DMS79 (cell line): ENCODE measurements at regions not wholly inside any gene's neighbourhood (a gene's known extent, or its start where the extent isn't known, plus 50 kb on each side); places are given as distances from the start of the nearest gene placed in this dataset.
"Not testable (repeated sequence)": the region's sequence is repeated elsewhere in the genome, so short reads cannot be mapped to it uniquely, and the experiment has no call there.

Experiments
- DNase-seq: peaks from one replicate; lab custom pipeline; 2025; lab: John Stamatoyannopoulos, UW

DNA sequence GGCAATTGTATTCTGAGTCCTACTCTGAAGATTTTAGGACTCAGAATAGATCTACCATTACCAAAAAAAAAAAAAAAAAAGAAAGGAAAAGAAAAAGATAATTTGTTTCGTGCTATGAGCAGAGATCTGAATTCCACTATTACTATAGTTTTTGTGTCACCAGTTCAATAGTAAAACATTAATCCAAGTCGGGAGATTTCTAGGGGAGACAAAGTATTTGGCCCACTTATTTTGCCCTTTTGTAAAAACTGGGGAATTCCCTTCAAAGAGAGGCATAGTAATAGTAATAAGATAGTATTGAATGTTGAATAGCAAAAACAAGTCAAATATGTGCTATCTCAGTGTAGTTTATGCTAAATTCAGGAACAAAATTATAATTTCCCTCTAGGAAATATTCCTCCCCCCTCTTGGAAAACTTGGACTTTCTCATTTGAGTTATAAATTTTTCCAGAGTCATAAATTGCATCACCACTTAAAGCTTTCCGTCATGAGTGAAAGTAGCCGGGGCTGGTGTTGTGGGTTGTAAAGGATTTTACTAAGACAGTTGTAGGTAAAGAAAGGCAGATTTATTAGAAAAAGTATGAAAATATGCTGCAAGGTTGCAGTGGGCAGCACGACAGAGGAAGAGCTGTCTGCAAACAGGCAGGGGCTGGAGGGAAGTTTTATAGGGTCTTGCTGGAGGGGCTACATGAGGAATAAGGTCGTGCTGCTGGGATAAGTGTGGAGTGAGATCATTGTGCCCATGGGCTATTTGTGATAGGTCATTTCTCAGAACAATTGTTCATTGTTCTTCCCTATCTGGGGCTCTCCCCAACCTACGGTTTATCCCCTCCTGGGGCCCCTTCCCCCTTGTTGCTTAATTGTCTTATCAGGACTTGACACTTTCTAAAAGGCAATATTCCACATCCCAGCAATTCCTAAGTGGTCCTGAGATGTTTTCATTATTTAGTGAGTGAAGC, 1009.9 kb downstream of the PLA2G4A start:
- DNase-seq: no peak

DNA sequence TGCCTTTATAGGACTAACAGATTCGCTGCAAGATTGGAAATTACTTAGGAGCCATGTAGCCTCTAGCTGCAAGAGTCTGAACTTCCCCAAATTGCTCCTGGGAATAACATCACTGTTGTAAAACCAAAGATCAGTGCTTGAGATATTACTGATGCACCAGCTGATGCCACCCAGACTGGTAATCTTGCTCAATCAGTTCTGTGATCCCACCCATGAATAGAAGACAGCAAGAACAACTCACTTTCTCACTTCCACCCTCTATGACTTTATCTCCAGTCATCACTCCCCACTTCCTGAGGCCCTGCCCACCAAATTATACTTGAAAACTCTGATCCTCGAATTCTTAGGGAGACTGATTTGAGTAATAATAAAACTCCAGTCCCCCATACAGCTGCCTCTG, 1011.1 kb downstream of the PLA2G4A start:
- no peak for DNase-seq

DNA sequence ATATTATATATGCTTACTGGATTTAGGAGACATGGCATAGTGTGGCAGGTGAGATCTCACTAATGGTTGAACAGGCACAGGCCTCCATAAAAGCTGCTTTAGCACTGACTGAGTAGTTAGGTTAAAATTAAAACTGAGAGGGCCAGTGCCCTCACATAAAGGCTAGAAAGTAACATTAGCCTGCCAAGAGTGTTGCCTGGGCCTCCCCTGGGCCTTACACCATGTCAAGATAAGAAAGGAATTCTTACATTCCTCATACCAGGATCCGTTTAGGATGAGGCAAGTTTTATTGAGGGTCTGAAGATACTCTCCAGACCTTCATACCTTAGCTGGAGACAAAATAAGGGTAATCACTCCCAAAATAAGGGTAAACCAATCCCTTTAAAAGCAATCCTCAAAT, 1011.8 kb downstream of the PLA2G4A start:
- DNase-seq: no peak

DNA sequence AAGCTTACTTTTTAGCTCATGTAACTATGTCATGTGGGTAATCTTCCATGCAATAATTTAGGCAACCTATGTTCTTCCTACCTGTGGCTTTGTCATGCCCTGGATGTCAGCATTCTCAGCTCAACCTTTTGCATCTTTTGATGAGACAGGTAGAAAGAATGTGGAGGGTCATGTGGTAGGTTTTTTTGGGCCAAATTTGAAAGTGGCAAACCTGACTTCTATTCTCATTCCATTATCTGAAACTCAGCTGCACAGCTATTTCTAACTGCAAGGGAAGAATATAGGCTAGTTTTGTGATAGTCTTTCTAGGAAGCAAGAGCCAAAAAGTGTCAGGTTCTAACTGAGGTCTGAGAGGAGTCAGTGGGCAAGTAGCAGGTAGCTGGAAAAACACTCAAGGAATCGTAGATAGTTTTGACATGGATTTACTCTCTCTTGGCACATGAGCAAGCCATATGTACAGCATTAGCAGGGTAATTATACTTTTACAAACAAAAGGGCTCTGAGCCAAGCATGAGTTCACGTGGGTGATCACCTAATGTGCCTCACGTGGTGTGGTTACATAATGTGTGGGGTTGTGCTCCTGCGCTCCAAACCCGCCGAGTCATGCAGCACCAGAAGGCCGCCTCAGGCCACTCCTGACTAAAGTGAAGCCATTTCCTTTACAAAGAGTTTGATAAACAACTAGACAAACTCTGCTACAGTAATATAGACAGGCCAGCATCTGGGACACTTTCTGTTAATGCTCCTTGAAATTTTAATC, 1013.8 kb downstream of the PLA2G4A start:
- no peak for DNase-seq

DNA sequence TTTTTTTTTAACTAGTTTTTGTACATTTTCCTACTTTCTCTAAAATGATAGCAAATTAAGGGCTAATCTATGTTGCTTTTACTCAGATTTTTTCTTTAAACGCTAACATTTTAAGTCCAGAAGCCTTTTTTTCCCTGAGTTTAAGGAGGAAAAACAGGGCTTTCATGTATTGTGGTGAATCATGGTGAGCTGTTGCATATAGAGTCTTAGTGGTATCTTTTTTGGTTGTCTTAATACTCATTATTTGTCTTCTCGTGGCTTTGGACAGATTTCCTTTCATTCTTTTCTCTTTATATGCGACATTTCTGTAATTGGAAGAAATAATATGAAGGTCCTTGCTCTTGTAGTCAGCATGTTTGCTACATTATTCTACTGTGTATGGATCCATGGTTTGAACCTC, 1015.6 kb downstream of the PLA2G4A start:
- DNase-seq: no peak

DNA sequence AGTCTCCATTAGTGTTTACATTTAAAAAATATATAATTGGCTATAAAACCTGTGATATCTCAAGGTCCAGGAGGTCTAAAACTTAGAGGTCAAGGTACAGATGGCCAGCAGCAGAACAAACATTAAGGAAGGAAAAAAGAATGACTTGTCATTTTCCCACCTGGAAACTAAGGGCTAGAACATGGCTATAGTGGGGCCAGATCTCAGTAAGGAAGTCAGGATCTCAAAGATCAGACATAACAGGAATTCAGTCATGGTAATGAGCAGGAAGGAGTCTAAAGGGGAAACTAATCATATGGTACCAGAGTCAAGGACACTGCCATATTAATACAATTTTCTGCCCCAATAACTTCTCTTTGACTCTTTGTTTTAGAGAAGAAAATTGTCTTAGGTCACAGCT, 1018.8 kb downstream of the PLA2G4A start:
- DNase-seq: no peak

DNA sequence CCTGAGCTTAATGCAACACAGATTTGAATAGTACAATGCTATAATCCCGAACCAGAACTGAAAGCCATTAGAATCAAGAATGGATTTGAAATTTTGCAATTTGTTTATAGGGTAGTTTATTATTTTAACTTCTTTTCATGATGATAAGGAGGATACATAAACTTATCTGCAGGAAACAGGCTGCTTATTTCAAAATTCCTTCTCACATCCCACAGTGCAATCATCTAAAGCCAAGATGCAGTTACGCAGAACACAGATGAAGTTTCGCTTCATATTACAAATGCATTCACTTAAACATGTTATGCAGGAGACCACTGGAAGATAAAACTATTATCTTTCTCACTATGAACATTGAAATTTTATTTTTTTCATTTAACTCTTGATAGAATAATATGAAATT, 1019.6 kb downstream of the PLA2G4A start:
- DNase-seq: no peak

DNA sequence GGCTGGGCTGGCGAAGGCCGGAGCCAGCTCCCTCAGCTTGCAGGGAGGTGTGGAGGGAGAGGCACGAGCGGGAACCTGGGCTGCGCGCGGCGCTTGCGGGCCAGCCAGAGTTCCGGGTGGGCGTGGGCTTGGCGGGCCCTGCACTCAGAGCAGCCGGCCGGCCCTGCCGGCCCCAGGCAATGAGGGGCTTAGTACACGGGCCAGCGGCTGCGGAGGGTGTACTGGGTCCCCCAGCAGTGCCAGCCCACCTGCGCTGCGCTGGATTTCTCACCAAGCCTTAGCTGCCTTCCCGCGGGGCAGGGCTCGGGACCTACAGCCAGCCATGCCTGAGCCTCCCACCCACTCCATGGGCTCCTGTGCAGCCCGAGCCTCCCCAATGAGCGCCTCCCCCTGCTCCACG, 1021.4 kb downstream of the PLA2G4A start:
- DNase-seq: not testable (repeated sequence)

DNA sequence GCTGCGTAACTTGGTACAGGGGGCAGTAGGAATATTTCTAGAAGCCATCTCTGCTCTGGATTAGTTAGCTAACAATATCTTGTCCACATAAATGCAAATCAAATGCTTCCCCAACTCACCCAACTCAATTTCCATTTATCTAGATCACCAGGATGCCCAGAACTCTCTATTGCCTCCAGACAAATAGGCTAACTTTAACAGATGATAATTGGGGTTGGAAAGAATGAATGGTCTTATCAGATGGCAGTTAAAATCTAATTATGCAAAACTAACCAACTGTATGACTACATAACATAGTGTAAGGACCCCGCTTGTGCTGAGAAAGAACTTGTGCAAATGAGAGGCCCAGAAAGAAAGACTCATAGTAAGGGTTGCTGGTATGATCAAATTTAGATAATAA, 1024.8 kb downstream of the PLA2G4A start:
- no peak for DNase-seq

DNA sequence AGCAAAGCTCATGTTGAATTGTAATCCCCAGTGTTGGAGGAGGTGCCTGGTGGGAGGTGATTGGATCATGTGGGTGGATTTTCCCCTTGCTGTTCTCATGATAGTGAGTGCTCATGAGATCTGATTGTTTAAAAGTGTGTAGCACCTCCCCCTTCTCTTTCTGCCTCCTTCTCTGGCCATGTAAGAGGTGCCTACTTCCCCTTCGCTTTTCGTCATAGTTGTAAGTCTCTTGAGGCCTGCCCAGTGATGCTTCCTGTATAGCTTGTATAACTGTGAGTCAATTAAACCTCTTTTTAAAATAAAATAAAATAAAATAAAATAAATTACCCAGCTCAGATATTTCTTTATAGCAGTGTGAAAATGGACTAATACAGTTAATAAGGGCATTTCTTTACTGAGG, 1025.7 kb downstream of the PLA2G4A start:
- DNase-seq: no peak

DNA sequence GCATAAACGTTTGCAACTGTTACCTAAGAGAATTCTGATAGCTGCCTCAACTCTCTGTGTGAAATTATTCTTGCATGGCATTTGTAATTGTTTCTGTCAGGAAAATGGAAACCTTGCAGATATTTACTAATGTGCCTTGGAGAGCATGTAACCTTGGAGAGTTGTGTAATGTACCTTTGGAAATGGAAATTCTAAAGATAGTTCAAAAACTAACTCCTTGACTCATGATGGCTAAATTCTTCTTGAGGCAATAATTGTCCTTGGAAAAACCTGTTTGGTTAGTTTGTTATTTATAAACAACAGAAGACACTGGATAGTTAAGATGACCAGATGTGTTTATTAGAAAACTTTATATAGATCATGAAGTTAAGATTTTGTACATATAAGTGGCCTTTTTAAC, 1033.8 kb downstream of the PLA2G4A start:
- no peak for DNase-seq

DNA sequence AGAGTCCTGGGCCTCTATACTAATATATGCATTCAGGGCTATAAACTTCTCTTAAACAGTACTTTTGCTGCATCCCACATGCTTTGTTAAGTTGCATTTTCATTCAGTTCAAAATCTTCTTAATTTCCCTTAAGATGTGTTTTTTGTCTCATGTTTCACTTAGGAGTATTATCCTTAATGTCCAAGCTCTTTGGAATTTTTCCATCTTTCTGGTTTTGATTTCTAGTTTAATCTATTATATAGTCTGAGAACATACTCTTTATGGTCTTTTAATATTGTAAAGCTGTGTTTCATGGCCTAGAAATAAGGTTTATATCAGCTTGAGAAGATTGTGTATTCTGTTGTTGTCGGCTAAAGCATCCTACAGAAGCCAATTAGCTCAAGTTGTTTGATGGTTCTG, 1041.8 kb downstream of the PLA2G4A start:
- no peak for DNase-seq

DNA sequence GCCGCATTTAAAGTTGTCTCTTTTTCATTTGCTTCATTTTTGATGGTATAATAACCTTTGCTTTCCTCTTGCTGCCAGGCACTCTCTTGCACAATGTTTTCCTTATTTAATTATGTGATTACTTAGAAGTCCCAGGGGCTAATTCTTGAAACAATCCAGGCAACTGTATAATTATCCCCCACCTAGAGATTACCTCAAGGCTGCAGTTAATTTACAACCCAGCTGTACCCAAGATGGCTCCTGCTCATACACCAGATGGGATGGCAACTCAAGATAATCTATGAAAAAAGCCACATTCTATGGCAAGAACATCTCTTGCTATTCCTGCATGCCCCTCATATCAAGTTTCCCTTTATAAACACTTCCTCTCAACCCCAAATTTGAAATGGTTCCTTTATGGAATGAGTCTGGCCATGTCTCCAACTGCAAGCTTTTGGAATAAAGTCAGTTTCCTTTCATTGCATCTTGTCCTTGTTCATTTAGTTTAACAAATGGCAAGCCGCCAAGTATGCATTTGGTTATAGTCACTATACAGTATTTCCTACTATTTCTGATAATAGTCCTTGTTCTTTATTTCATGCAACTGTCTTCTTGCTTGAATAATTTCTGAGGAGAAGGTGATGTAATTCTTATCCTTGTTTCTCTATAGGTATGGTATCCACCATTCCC, 1042.6 kb downstream of the PLA2G4A start:
- DNase-seq: no peak

DNA sequence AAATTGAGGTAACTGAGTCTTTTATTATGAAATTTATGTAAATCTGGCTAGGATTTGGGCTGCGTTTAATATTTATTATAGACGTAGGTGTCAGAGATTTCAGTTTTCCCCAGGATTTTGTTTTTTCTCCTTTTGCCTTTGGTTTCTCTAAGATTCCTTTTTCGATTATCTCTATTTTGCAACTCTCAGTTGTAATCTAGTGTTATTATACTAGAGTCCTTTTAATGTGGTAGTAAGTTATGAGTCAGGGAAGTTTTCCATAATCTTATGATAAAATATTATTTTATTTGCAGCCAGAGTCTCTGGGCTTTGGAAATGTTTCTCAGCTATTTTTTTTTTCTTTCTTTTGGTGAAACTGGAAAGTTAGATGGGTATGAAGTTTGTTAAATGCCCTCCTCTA, 1043.8 kb downstream of the PLA2G4A start:
- no peak for DNase-seq

DNA sequence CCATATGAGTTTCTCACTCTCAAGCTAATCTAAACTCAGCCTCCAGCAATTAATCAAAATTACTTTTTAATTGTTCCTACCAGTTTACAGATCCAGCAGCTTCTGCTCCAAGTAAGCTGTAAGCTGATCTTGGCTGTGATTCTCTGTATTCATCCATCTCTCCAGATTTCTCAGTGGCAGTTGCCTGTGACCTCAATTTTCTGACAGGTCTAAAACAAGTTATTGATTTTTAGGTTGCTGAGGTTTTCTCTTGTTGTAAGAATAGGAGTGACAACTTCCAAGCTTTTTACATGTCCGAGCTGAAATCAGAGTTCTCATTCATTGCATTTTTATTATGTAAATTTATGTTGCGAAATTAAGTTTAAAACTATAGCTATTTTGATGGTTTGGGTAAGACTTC, 1044.4 kb downstream of the PLA2G4A start:
- DNase-seq: no peak

DNA sequence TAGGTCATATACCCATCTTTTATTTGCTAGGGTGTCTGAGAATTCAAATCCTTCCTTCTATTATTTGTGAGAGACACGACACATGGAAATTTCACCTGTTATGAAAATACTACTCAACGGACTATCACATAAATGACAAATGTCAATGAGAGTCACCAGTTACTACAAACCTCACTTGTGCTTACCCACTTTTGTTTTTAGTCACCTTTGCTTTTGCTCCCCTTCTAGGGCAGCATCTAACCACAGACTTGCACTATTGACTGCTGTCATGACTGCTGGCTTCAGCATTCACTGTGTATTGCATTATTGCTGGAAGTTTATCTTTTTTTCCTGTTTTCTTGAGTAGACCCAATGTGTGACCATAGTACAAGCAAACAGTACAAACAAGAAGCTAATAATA, 1048.0 kb downstream of the PLA2G4A start:
- peak; percentile 40 for DNase-seq

DNA sequence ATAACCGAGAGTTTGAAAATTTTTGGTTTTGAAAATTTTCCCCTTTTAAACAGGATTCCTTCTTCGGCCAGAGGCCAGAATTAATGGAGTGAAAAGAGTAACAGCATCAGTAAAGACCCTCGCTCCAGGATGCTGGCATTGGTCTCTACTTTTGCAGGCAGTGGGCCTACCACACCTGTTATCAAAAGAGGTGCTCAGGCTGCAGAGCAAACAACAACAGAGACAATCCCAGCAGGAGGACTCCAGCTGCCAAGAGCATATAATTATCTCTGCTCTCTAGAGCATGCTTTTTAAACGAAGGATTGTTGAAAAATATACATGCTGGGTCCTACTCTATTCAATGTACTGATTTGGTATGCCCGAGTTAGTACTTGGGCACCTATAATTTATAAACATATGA, 1048.5 kb downstream of the PLA2G4A start:
- DNase-seq: peak; percentile 87

DNA sequence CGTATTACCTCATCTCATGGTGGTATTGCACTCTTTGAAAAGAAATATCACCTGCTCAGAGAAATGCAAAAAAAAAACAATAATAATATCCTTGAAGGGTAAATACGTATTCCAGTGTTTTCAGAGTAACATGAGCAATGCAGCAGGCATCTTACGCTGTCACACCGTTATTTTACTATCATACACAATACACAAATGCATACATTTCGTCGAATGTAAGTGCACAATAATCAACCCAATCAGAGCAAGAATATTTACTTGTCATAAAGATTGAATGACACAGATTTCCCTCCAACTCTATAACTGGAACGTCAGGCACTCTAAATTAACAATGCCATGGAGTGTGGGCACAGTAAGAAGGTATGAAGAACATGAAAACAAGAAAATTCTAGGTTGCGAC, 1050.1 kb downstream of the PLA2G4A start:
- DNase-seq: no peak

DNA sequence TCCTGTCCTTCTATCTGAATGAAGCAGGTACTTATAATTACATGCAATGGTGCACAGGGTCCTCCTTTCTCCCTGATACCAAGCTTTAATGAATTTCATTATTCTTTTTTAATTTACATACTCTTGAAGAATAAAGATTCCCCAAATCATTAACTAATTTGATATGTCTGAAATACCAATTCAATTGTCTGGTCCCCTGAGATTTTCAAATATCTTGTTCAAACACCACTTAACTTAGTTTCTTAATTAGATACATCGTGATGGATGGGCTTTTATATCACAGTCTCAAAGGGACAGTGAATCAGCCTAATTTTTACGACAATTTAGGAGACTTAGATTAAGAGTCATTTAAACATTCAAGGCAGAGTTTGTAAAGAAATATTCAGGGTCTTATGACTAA, 1054.6 kb downstream of the PLA2G4A start:
- no peak for DNase-seq

DNA sequence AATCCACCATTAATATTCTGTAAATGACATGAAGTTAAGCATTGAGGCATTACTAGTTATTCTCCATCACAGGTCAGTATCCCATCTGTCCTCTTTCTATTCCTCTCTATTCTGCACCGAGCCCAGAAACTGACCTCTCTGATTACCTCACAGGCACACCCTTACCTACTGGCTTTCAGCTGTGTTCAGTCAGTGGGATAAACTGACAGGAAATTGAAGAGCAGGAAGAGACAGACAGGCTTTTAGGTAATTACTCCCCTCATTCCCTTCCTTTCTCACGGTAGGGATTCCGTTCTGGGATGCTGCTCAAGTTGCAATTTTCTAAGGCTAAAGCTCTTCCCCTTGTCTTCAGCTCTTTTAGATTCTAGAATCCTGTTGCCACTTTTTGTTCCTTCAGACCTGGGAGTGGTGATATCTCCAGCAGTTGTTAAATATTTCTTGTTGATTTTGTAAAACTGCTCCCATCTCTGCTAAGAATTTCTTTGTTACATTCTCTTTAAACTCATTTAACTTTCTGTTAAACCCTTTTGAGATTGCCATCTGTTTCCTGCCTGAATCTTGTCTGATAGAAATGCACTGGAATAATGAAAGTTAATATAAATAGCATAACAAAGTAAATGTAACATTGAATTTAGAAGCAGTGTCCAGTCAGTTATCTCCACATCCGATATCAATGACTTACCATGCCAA, 1063.4 kb downstream of the PLA2G4A start:
- DNase-seq: no peak

DNA sequence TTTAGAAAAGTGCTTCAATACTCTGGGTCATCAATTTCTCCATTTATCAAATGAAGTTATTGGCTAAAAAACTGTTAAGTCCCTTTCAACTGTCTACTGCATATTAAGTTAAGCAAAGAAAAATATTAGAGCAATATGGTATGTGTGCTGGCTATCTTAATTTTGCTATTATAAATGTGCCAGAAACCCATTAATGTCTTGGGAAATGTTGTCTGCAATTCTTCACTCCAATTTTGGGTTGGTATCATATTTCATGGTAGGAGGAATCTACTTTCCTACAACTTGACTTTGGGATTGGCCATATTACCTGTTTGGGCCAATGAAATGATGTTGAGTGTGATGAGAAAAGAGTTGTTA, 1063.9 kb downstream of the PLA2G4A start:
- no peak for DNase-seq

DNA sequence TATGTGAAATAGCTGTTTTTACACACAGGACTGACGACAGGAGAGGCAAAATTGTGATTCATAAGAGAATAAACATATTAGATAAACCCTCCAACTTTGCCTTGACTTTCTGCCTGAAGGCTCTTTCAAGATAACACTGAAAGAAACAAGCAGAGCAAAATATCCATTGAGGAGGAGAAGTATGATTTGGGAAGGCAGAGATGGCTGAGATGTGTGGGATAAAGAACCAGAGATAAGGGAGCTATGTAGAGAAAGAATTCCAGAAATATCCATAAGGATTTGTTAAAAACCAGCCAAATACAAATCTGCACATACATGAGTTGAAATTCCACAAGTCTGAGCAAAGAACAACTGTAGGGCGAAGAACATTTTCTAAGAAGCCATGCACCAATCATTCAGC, 1064.7 kb downstream of the PLA2G4A start:
- no peak for DNase-seq
